ENCODE measurements at regions not wholly inside any gene's neighbourhood (a gene's known extent, or its start where the extent isn't known, plus 50 kb on each side); places are given as distances from the start of the nearest gene placed in this dataset.

DNA sequence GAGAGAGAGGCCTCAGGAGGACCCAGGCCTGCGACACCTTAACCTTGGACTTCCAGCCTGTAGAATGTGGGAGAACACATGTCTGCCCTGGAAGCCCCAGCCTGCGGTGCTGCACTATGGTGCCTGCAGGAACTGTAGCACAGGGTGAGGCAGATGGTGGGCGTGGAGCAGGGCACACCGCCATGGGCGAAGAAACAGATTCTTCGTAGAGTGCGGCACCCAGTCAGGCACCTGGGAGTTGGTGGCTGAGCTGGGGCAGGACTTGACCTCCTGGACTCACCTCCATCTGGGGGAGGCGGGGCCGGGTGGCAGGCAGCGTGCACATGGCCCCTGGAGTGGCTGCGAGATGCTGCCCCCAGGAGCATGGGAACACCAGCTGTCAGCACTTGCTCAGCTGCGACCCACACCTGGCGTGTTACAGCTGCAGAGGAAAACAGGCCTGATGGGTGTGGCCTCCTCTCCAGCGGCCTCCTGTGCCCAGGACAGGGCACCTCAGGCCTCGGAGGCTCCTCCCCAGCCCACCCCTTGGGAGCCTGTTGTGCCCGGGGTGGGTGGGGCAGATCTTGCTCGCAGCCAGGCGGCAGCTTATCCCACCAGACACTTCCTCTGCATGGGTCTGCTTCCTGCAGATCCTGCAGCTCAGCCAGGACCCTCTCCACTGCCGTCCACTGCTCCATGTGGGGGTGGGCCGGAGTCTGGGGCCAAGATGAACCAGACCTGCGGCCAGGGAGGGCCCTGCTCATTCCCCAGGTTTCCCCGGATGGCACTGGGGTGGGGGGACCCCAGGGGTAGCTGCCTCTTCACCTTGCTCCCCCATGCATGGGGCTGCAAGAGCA lies 80.4 kb downstream of the MYEOV start:
- no peaks in the 10 kb centered on the region for H3K79me2 ChIP-seq (ENCODE audit: insufficient read depth, low read length)
- no peak overlapping the region for H3K4me3 ChIP-seq (ENCODE audit: insufficient read depth, low read length)
- DNase-seq (ENCODE audit: insufficient read length, low spot score, missing footprints) = peak; percentile 70
- TF ChIP-seq, protein P1, sequence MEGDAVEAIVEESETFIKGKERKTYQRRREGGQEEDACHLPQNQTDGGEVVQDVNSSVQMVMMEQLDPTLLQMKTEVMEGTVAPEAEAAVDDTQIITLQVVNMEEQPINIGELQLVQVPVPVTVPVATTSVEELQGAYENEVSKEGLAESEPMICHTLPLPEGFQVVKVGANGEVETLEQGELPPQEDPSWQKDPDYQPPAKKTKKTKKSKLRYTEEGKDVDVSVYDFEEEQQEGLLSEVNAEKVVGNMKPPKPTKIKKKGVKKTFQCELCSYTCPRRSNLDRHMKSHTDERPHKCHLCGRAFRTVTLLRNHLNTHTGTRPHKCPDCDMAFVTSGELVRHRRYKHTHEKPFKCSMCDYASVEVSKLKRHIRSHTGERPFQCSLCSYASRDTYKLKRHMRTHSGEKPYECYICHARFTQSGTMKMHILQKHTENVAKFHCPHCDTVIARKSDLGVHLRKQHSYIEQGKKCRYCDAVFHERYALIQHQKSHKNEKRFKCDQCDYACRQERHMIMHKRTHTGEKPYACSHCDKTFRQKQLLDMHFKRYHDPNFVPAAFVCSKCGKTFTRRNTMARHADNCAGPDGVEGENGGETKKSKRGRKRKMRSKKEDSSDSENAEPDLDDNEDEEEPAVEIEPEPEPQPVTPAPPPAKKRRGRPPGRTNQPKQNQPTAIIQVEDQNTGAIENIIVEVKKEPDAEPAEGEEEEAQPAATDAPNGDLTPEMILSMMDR (IDR thresholded peaks at IDR 0.05; ENCODE audit: extremely low read depth, low read depth, low read length) = no peak
- no peaks in the 10 kb centered on the region for H3K27me3 ChIP-seq (ENCODE audit: insufficient read depth, low read length)
- no peak overlapping the region for H3K27ac ChIP-seq (ENCODE audit: low read depth, low read length)
- H4K20me1 ChIP-seq (ENCODE audit: insufficient read depth, low read length) = no peaks in the 10 kb centered on the region
- no peaks in the 10 kb centered on the region for H3K4me1 ChIP-seq (ENCODE audit: insufficient read depth, low read length)
- H2AFZ ChIP-seq (ENCODE audit: low read length) = no peak overlapping the region
- no peaks in the 10 kb centered on the region for H3K36me3 ChIP-seq (ENCODE audit: insufficient read depth, low read length)
- no peaks in the 10 kb centered on the region for H3K9me3 ChIP-seq (ENCODE audit: low read depth, low read length)
- no peak overlapping the region for H3K4me2 ChIP-seq (ENCODE audit: insufficient read depth, low read length)

DNA sequence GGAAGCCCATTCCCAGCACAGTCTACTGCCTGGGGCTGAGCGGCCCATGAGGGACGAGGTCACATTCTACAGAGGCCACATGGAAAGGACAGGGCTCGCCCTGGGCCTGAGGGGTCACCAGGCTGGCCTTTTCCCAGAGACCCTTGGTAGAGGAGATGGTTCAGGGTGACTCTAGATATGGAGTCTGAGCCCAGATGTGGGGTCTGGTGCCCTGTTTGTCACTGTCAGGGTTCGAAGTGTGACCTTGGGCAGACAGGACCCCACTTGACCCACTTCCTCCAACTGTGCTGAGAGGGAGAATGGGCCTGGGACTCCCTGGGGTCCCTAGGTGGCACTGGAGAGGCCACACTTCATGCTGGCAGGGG lies 81.0 kb downstream of the MYEOV start:
- no peak overlapping the region for H3K27ac ChIP-seq (ENCODE audit: low read depth, low read length)
- no peaks in the 10 kb centered on the region for H3K9me3 ChIP-seq (ENCODE audit: low read depth, low read length)
- H3K79me2 ChIP-seq (ENCODE audit: insufficient read depth, low read length) = no peaks in the 10 kb centered on the region
- no peaks in the 10 kb centered on the region for H4K20me1 ChIP-seq (ENCODE audit: insufficient read depth, low read length)
- TF ChIP-seq, protein P1 (IDR thresholded peaks at IDR 0.05; ENCODE audit: extremely low read depth, low read depth, low read length) = no peak
- no peak overlapping the region for H2AFZ ChIP-seq (ENCODE audit: low read length)
- H3K4me2 ChIP-seq (ENCODE audit: insufficient read depth, low read length) = no peak overlapping the region
- H3K4me1 ChIP-seq (ENCODE audit: insufficient read depth, low read length) = no peaks in the 10 kb centered on the region
- no peaks in the 10 kb centered on the region for H3K36me3 ChIP-seq (ENCODE audit: insufficient read depth, low read length)
- DNase-seq (ENCODE audit: insufficient read length, low spot score, missing footprints) = peak; percentile 25
- no peaks in the 10 kb centered on the region for H3K27me3 ChIP-seq (ENCODE audit: insufficient read depth, low read length)
- no peak overlapping the region for H3K4me3 ChIP-seq (ENCODE audit: insufficient read depth, low read length)

DNA sequence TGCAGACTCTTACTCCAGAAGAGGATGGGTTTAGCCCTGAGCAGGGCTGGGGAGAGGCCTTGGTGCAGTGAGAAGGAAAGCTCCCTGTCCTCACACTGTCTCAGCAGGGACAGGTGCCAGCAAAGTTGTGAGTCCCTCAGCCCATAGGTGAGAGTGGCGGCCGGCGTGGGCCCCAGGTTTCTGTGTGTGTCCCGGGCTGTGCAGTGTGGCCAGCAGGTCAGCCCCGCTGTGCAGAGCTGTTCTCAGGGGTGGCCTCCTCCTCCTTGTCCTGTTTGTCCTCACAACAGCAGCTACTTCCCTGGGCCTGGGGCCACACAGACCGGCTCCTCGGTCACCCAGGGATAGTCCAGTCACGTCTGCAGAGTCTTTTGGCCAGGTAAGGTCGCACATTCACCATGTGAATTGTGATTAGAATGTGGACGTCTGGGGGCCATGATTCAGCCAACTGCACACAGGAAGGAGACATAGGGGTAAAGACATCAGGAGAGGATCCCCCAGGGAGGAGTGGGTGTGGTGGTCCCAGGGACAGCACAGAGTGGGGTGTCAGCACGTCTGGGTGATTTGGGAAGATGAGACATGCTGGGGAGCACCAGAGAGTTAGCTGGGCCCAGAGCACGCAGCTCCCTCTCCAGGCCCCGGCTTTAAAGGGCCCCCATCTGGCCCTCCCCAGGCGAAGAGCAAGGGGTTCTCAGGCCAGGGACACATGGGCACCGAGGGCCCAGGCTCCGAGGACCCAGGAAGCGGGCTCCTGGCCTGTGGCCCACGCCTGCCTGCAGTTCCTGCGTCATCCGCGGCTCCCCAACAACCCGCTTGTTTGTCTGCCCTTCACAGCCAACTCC lies 81.6 kb downstream of the MYEOV start:
- Histone ChIP-seq H3K27me3 (ENCODE audit: insufficient read depth, low read length) (no peaks in the 10 kb centered on the region), H3K36me3 (ENCODE audit: insufficient read depth, low read length) (no peaks in the 10 kb centered on the region), H2AFZ (ENCODE audit: low read length) (no peak overlapping the region), H3K4me3 (ENCODE audit: insufficient read depth, low read length) (no peak overlapping the region), H3K4me2 (ENCODE audit: insufficient read depth, low read length) (no peak overlapping the region), H4K20me1 (ENCODE audit: insufficient read depth, low read length) (no peaks in the 10 kb centered on the region), H3K27ac (ENCODE audit: low read depth, low read length) (no peak overlapping the region), H3K4me1 (ENCODE audit: insufficient read depth, low read length) (no peaks in the 10 kb centered on the region), H3K9me3 (ENCODE audit: low read depth, low read length) (no peaks in the 10 kb centered on the region), H3K79me2 (ENCODE audit: insufficient read depth, low read length) (no peaks in the 10 kb centered on the region)
- peak; percentile 70 for DNase-seq (ENCODE audit: insufficient read length, low spot score, missing footprints)
- TF ChIP-seq, protein P1 (IDR thresholded peaks at IDR 0.05; ENCODE audit: extremely low read depth, low read depth, low read length) = no peak
